ENCODE measurements at regions not wholly inside any gene's neighbourhood (a gene's known extent, or its start where the extent isn't known, plus 50 kb on each side); places are given as distances from the start of the nearest gene placed in this dataset.
"Not testable (repeated sequence)": the region's sequence is repeated elsewhere in the genome, so short reads cannot be mapped to it uniquely, and the experiment has no call there.

GRCh38 chrX:45434231-45434630 lies 233.6 kb upstream of the DIPK2B start:
- no peak for DNase-seq (ENCODE audit: low read depth in 2 of 2, low spot score in 1 of 2)

GRCh38 chrX:45428831-45429230 lies 228.2 kb upstream of the DIPK2B start:
- DNase-seq (ENCODE audit: low read depth in 2 of 2, low spot score in 1 of 2) = no peak

GRCh38 chrX:45424326-45424725 lies 223.7 kb upstream of the DIPK2B start:
- no peak for DNase-seq (ENCODE audit: low read depth in 2 of 2, low spot score in 1 of 2)

GRCh38 chrX:45422216-45422925 lies 221.7 kb upstream of the DIPK2B start:
- no peak for DNase-seq (ENCODE audit: low read depth in 2 of 2, low spot score in 1 of 2)

- DNase-seq (ENCODE audit: low read depth in 2 of 2, low spot score in 1 of 2) = no peak
These were observed 221.1 kb upstream of the DIPK2B start for GRCh38 chrX:45421806-45422205.

GRCh38 chrX:45404206-45404605 lies 203.5 kb upstream of the DIPK2B start:
- DNase-seq (ENCODE audit: low read depth in 2 of 2, low spot score in 1 of 2) = no peak

- DNase-seq (ENCODE audit: low read depth in 2 of 2, low spot score in 1 of 2) = no peak
These were observed 201.2 kb upstream of the DIPK2B start for GRCh38 chrX:45401923-45402322.

GRCh38 chrX:45400951-45401725 lies 200.5 kb upstream of the DIPK2B start:
- not testable (repeated sequence) for DNase-seq (ENCODE audit: low read depth in 2 of 2, low spot score in 1 of 2)

GRCh38 chrX:45400027-45400779 lies 199.5 kb upstream of the DIPK2B start:
- DNase-seq (ENCODE audit: low read depth in 2 of 2, low spot score in 1 of 2) = no peak

GRCh38 chrX:45385757-45386156 lies 185.1 kb upstream of the DIPK2B start:
- no peak for DNase-seq (ENCODE audit: low read depth in 2 of 2, low spot score in 1 of 2)

GRCh38 chrX:45381841-45382240 lies 181.2 kb upstream of the DIPK2B start:
- no peak for DNase-seq (ENCODE audit: low read depth in 2 of 2, low spot score in 1 of 2)

GRCh38 chrX:45381366-45381765 lies 180.7 kb upstream of the DIPK2B start:
- DNase-seq (ENCODE audit: low read depth in 2 of 2, low spot score in 1 of 2) = no peak

GRCh38 chrX:45379236-45379635 lies 178.6 kb upstream of the DIPK2B start:
- DNase-seq (ENCODE audit: low read depth in 2 of 2, low spot score in 1 of 2) = no peak

GRCh38 chrX:45372151-45372550 lies 171.5 kb upstream of the DIPK2B start:
- DNase-seq (ENCODE audit: low read depth in 2 of 2, low spot score in 1 of 2) = no peak

GRCh38 chrX:45368705-45369104 lies 168.0 kb upstream of the DIPK2B start:
- no peak for DNase-seq (ENCODE audit: low read depth in 2 of 2, low spot score in 1 of 2)

- DNase-seq (ENCODE audit: low read depth in 2 of 2, low spot score in 1 of 2) = no peak
These were observed 162.9 kb upstream of the DIPK2B start for GRCh38 chrX:45363596-45363995.

- no peak for DNase-seq (ENCODE audit: low read depth in 2 of 2, low spot score in 1 of 2)
These were observed 159.9 kb upstream of the DIPK2B start for GRCh38 chrX:45360571-45360970.

- no peak for DNase-seq (ENCODE audit: low read depth in 2 of 2, low spot score in 1 of 2)
These were observed 157.7 kb upstream of the DIPK2B start for GRCh38 chrX:45358392-45358791.

GRCh38 chrX:45353456-45353855 lies 152.8 kb upstream of the DIPK2B start:
- no peak for DNase-seq (ENCODE audit: low read depth in 2 of 2, low spot score in 1 of 2)

GRCh38 chrX:45352611-45353010 lies 151.9 kb upstream of the DIPK2B start:
- DNase-seq (ENCODE audit: low read depth in 2 of 2, low spot score in 1 of 2) = no peak

- DNase-seq (ENCODE audit: low read depth in 2 of 2, low spot score in 1 of 2) = no peak
These were observed 150.8 kb upstream of the DIPK2B start for GRCh38 chrX:45351478-45351877.

- DNase-seq (ENCODE audit: low read depth in 2 of 2, low spot score in 1 of 2) = no peak
These were observed 147.6 kb upstream of the DIPK2B start for GRCh38 chrX:45348296-45348695.

Data from stimulated activated CD8-positive, alpha-beta memory T cell treated with anti-CD3 and anti-CD28 coated beads, Interleukin-4, amount 100 ng/mL, for 1 hour (primary cell).